NCI-H1436 treated with DMSO at 0.1 percent for 48 hours (cell line): ENCODE measurements at regions not wholly inside any gene's neighbourhood (a gene's known extent, or its start where the extent isn't known, plus 50 kb on each side); places are given as distances from the start of the nearest gene placed in this dataset.
"Not testable (repeated sequence)": the region's sequence is repeated elsewhere in the genome, so short reads cannot be mapped to it uniquely, and the experiment has no call there.

Experiments
- DNase-seq: peaks from one replicate; lab custom pipeline; 2025; lab: John Stamatoyannopoulos, UW

GRCh38 chr11:38425578-38425977, 1827.5 kb upstream of the RAG2 start:
- no peak for DNase-seq

- no peak for DNase-seq
These were observed 1825.0 kb upstream of the RAG2 start for GRCh38 chr11:38423042-38423441.

GRCh38 chr11:38416141-38416540, 1818.1 kb upstream of the RAG2 start:
- DNase-seq = no peak

GRCh38 chr11:38411149-38411548, 1813.1 kb upstream of the RAG2 start:
- DNase-seq = no peak

- no peak for DNase-seq
These were observed 1804.0 kb upstream of the RAG2 start for GRCh38 chr11:38402063-38402462.

GRCh38 chr11:38392176-38392575, 1794.1 kb upstream of the RAG2 start:
- no peak for DNase-seq

- no peak for DNase-seq
These were observed 1786.5 kb upstream of the RAG2 start for GRCh38 chr11:38384568-38384967.

- no peak for DNase-seq
These were observed 1767.2 kb upstream of the RAG2 start for GRCh38 chr11:38365274-38365673.

GRCh38 chr11:38356255-38356654, 1758.2 kb upstream of the RAG2 start:
- no peak for DNase-seq

- DNase-seq = no peak
These were observed 1747.2 kb upstream of the RAG2 start for GRCh38 chr11:38345286-38345685.

- not testable (repeated sequence) for DNase-seq
These were observed 1743.6 kb upstream of the RAG2 start for GRCh38 chr11:38341612-38342011.

GRCh38 chr11:38339835-38340440, 1741.9 kb upstream of the RAG2 start:
- DNase-seq = no peak

GRCh38 chr11:38338022-38338421, 1740.0 kb upstream of the RAG2 start:
- not testable (repeated sequence) for DNase-seq

- no peak for DNase-seq
These were observed 1734.0 kb upstream of the RAG2 start for GRCh38 chr11:38332046-38332445.

GRCh38 chr11:38330578-38330977, 1732.5 kb upstream of the RAG2 start:
- no peak for DNase-seq

- no peak for DNase-seq
These were observed 1726.1 kb upstream of the RAG2 start for GRCh38 chr11:38323961-38324761.

GRCh38 chr11:38315151-38315550, 1717.1 kb upstream of the RAG2 start:
- no peak for DNase-seq

GRCh38 chr11:38307455-38307854, 1709.4 kb upstream of the RAG2 start:
- DNase-seq = no peak

GRCh38 chr11:38305682-38306081, 1707.6 kb upstream of the RAG2 start:
- no peak for DNase-seq

- no peak for DNase-seq
These were observed 1706.9 kb upstream of the RAG2 start for GRCh38 chr11:38304926-38305325.

GRCh38 chr11:38302564-38302963, 1704.5 kb upstream of the RAG2 start:
- no peak for DNase-seq

GRCh38 chr11:38300570-38300969, 1702.5 kb upstream of the RAG2 start:
- DNase-seq = no peak

- no peak for DNase-seq
These were observed 1698.3 kb upstream of the RAG2 start for GRCh38 chr11:38296211-38296776.
